Stimulated activated CD4-positive, alpha-beta T cell treated with anti-CD3 and anti-CD28 coated beads, Interleukin-1b, Interleukin-23, amount 100 ng/mL, for 24 hours (primary cell): ENCODE measurements at regions not wholly inside any gene's neighbourhood (a gene's known extent, or its start where the extent isn't known, plus 50 kb on each side); places are given as distances from the start of the nearest gene placed in this dataset.
A peak's percentile ranks its signal among the peaks of the same experiment; 100 is the strongest.

ENCODE experiments used
- DNase-seq, 4 experiments: peaks; one replicate each; pipeline ENCODE4 v3.0.0-alpha.2; 2020; ENCODE audit warnings: low read depth in 4 of 4, low spot score in 1 of 4

DNA sequence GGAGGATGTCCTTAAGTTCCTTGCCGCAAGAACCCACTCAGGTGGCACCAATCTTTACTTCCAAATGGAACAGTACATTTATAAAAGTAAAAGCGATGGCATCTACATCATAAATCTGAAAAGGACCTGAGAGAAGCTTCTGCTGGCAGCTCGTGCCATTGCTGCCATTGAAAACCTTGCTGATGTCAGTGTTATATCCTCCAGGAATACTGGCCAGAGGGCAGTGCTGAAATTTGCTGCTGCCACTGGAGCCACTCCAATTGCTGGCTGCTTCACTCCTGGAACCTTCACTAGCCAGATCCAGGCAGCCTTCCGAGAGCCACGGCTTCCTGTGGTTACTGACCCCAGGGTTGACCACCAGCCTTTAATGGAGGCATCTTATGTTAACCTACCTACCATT is 191.7 kb downstream of the TRIM27 start:
- no peak for DNase-seq

DNA sequence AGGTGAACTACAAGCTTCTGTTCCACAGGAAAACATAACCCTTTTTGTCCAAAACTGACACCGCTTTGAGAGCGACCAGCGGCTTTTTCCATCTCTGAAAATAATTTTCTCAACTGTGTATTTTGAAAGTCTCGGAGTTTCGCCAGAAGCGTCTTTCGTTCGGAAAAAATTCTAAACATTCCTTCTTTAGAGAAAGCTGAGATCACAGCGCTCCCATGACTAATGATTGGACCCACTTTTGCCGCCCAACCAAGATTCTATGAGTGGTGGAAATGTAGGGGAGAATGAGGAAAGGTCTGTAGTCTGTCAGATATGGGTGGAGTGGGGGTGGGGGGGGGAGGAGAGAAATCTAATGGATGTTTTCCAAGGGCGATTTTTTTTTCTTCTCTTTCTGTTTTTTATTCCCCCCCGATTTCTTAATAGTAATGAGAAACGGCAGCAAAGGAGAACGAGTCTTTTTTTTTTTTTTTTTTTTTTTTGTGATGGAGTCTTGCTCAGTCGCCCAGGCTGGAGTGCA is 189.3 kb downstream of the TRIM27 start:
- no peak for DNase-seq

DNA sequence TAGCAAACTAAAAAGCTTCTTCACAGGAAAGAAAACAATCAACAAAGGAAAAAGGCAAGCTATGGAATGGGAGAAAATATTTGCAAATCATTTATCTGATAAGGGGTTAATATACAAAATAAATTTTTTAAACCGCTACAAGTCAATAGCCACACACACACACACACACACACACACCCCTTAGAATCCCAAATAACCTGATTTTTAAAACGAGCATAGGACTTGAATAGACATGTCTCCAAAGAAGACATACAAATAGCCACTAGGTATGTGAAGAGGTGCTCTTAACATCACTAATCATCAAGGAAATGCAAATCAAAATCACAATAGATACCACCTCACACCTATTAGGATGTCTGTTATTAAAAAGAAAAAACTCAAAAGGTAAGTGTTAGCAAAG is 187.7 kb downstream of the TRIM27 start:
- DNase-seq = no peak

DNA sequence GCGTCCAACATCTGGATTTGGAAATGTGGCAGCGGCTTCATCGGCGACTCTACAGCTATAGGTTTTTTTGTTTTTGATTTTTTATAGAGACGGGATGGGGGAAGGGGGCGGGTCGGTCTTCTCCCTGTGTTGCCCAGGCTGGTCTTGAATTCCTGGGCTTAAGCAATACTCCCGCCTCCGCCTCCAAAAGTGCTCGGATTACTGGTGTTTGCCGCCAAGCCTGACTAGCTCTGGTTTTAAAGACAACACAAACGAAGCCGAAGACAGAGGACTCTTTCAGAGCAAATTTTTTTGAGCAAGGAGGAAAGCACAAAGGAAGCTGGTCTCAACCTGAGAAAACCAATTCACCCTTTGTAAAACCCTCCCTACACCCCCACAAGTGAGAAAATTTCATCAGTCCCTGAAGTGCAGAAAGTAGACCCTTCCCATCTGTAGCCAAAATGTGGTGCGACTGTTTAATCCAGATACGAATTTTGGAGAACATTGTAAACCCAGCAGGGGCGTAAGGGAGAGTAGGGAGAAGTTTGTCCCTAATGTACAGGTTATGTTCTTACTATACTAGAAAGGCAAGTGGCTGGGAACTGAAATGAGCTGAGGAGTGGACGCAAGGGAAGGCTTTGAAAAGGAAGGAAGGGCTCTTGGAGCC is 185.9 kb downstream of the TRIM27 start:
- DNase-seq = no peak

DNA sequence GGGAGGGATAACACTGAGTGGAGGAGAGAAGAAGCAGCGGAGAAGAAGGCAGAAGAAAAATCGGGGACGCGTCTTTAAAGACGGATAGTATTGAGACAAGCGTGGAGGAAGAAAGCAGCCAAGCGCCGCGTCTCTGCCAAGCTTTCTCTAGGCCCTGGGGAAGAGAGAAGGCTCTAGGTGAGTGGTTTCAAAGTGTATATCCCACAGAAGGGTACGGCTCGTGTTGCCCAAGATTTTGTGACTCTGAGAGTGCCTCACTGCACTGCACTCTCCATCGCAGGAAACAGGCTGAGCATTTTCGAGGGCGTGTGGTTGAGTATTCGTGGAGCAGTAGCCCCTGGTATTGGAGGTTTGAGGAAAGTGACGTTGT is 185.4 kb downstream of the TRIM27 start:
- no peak for DNase-seq

DNA sequence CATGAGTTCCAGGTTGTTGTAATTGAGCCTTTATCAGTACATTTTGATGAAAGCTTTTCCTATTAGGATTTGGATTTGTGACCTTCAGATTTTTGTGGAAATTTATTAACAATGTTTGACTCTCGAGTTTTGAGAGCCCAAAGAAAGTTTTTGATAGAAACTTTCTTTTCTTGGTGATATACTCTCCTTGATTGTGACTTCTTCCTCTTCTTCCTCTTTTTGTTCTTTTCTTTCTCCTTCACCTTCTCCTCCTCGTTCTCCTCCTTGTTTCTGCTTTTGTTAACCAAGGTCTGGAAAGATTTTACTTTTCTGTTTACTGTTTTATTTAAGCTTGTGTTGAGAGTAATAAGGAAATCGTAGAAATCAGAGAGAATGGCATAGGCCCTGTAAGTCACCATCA is 182.4 kb downstream of the TRIM27 start:
- DNase-seq = no peak

DNA sequence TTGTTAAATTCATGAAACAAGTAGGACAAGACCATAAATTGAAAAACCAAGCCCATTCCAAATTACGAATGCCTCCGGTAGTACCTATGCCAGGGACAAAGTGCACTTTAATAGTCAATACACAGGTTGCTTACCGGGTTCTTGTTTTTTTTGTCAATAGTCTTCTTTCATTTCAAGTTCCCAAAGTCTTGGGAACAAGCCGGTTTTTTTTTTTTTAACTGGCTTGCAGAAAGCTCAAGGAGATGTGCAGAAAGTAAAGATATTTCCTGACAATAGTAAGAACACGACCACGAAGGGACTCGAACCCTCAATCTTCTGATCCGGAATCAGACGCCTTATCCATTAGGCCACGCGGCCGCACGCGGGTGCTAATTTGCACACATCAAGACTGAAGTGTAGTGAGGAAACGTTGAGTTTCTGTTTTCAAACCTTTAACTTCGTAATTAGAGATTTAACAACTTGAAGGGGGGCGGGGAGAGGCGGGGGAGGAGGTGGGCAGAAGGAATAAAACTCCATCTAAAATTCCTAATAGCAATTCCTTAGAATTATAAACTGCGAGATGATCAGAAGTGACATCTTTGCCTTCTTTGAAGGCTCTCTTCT is 181.0 kb downstream of the TRIM27 start:
- DNase-seq = peak in 1 of 4 experiments; percentile 29

DNA sequence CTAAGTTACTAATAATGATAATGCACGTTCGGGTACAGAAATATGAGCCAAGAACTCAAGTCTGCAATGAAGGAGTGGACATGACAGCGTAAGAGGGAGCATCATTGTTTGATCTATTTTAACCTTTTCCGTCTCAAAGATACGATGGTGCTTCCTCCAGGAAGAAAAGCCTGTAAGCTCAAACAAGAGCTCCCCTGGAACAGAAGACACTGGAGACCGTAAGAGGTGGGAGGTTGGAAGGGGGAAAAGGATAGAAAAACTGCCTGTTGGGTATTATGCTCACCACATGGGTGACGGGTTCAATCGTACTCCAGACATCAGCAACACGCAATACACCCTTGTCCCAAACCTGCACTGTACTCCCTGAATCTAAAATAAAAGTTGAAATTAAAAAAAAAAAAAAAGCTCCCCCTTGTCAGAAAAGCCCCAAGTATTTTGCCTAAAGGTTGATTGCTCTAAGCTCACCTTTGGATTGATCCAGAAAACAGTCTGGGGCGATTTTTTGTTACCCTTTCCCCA is 180.5 kb downstream of the TRIM27 start:
- no peak for DNase-seq

DNA sequence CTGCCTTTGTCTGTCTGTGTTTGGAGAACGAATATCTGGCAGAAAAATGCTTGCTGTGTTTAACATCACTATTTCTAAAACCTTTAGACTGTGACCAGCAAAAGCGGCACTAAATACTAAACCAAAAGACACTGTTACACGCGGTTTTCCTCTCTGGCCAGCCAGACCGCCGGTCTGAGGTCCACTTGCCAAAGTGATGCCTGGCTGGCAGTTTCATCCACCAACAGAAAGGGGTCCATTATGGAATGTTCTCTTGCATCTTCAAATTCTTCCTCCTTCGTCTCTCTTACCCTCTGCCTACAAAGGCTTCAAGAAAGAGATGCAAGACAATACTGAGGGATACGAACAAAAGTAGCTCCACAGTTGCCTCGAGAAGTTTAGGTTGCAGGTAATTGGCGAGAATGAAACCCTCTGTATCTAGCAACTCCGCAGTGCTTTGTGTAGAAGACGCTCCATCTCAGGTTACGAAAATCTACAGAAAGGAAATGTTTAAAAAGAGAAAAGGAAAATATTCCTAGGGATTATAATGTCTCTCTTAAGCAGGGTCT is 176.6 kb downstream of the TRIM27 start:
- DNase-seq = no peak

DNA sequence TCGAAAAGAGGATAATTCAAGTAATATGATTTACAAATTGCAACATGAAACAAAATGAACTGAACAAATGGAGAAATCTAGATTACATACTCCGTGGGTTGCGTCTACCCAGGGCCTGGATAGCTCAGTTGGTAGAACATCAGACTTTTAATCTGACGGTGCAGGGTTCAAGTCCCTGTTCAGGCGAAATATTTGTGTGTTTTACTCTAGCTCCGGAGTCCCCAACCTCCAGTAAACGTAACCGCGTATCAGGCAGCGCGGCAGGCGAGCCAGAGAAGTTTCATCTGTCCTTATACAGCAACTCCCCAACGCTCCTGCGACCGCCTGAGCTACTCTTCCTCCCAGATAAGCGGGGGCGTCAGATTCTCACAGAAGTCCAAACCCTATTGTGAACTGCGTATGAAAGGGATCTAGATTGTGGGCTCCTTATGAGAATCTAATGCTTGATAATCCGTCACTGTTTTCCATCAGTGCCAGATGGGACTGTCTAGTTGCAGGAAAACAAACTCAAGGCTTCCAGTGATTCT is 176.1 kb downstream of the TRIM27 start:
- DNase-seq = no peak

DNA sequence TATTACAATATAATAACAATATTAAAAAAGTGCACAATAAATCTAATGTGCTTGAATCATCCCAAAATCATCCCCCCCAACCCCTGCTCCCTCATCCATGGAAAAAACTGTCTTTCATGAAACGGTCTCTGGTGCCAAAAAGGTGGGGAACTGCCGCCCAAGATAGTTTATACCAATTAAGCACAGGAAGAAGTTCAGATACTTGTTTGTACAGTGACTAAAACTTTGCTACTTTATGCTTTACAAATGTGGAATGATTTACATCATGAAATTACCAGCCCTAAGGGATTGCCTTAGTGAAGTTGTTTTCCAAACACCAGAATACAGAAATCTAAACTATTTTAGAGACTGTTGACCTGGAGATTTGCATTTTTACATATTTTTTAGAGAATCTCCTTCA is 175.6 kb downstream of the TRIM27 start:
- DNase-seq = no peak

DNA sequence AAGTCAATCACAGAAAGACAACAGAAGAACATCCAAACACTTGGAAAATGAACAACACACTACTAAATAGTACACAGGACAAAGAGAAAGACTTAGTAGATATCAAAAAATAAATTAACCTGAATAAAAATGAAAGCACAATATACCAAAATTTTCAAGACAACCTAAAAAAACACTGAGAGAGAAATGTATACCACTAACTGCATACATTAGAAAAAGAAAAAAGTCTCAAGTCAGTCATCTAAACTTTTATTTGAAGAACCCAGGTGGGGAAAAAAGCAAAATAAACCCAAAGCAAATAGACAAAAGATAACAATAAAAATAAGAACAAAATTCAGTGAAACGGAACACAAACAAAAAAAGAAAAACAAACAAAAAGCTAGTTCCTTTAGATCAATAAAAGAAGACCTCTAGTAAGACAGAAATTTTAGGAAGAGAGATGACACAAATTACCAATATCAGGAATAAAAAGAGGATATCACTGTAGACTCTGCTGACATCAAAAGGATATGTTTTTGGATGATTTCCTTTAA is 172.8 kb downstream of the TRIM27 start:
- no peak for DNase-seq

DNA sequence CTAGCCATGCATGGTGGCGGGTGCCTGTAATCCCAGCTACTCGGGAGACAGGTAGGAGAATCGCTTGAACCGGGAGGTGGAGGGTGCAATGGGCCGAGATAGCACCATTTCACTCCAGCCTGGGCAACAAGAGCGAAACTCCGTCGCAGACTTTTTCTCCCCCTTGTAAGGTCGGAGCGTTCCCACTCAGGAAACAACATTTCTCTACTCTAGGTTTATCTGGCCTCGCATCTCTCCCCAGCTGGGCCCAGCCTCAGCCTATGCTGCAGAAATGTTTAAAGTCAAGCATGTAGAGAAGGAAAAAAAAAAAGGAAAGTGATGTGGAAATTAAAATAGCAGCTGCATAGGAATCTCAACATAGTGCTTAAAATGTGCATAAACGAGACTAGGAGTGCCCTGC is 172.3 kb downstream of the TRIM27 start:
- no peak for DNase-seq

DNA sequence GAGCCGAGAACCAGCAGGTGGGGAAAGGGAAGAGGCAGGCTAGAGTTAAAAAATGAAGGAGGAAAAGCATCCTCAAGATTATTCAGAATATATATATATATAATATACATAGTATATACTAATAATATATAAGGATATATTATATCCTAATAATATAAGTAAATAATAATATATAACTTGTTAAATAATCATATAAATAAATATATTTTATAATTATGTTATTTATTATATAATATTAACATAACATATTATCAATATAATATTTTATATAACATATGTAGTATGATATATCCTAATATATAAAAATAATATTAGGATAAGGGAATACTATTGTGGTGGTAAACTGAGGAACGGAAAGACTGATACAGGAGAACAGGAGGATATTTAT is 171.8 kb downstream of the TRIM27 start:
- DNase-seq = no peak

DNA sequence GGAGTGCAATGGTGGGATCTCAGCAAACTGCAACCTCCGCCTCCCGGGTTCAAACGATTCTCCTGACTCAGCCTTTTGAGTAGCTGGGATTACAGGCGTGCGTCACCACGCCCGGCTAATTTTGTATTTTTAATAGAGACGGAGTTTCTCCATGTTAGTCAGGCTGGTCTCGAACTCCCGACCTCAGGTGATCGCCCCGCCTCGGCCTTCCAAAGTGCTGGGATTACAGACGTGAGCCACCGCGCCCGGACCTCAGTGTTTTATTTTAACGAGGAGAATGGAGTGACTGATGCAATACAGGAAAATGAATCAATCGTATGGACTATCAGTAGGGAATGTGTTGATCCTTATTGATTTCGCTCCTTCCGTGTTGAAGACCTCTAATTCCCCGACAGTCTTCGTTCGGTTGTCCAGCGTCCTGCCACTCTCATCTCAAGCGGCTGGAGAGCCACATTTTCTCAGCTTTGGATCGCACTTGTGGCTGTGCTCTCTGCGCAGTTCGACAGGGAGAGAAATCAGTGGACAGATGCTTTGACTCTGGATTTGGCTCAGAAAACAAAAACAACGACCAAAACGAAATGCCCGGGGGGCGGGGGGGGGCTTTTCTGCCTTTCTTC is 166.2 kb downstream of the TRIM27 start:
- no peak for DNase-seq

DNA sequence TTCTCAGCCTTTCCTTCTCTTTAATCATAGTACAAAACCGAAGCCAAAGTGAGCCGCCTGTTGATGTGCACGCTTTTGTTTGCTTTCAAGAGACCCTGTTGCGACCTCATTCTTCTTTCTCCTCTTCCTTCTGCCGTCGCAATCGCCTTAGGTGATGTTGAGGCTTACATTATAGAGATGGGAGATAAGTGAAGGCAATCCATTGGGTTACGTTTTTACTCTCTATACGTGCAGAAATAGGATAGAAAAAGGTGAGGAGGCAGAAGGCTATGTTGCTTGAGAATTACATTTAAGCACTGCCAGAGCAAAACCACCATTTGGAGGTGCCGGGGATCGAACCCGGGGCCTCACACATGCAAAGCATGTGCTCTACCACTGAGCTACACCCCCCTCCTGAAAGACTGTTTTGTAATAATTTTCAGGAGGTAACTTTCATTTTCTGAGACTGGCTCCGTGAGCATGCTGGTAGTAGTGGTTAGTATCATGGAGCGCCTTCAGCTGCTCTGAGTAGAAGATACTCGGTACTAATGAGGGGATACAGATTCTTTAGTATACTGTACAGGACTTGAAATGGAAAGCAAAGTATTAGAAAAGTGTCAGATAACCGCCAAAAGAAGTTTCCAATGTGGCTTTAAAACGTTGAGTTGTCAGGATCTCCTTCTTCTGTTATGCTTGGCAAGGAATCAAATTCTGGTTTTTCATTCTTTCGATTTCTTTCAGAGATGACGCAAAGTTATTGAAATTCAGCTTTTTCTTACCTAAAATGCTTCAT is 165.6 kb downstream of the TRIM27 start:
- no peak for DNase-seq

DNA sequence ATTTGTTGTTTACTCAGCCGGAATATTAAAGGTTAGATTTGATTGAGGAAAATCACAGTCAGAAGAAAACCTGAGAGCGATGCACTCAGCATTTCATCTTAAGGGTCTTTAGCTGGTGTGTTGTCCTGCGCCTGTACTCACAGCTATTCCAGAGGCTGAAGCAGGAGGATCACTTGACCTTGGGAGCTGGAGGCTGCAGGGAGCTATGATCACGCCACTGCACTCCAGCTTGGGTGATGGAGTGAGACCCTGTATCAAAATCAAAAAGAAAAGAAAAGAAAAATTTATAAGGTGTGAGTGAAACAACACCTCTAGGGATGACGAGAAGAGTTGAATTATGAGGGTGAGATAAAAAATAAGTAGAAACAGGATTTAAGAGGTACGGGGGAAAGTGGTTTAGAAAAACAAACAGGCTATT is 165.0 kb downstream of the TRIM27 start:
- no peak for DNase-seq

DNA sequence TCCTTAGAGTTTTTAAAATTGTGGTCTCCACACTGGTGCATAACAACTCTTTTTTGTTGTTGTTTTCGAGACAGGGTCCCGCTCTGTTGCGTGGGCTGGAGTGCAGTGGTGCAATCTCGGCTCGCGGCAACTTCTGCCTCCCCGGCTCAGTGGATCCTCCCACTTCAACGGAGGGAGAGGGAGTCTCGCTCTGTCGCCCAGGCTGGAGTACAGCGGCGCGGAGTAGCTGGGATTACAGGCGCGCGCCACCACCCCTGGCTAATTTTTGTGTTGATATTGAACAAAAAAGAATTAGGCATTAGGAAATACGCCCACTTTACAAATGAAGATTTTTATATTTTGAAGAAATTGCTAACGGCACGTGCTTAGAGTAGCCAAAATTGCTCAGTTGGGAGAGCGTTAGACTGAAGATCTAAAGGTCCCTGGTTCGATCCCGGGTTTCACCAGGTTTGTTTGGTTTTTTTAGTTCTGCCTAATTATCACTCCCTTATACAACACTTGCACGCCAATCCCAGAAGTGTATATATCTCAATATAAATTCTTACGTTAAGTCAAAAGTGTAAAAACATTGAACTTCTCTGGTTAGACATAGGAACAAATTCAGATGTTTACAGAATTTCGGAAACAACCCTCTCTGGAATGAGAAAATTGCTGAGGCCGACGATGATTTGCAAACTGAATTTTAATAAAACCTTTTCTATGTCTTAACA is 159.6 kb downstream of the TRIM27 start:
- DNase-seq = no peak

DNA sequence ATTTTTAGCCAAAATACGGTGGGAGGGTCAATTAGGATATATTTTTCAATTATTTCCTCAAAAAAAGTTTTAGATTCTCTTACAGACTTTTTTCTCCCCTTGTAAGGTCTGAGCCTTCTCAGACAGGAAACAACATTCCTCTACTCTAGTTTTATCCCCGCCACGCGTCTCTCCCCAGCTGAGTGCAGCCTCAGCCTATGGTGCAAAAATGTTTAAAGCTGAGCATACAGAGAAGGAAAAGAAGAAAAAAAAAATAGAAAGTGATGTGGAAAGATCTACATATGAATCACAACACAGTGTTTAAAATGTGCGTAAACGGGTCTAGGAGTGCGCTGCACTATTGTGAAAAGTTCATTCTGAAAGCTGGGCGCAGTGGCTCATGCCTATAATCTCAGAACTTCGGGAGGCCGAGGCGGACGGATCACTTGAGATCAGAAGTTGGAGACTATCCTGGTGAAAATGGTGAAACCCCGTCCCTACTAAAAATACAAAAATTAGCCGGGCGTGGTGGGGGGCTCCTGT is 159.0 kb downstream of the TRIM27 start:
- no peak for DNase-seq

DNA sequence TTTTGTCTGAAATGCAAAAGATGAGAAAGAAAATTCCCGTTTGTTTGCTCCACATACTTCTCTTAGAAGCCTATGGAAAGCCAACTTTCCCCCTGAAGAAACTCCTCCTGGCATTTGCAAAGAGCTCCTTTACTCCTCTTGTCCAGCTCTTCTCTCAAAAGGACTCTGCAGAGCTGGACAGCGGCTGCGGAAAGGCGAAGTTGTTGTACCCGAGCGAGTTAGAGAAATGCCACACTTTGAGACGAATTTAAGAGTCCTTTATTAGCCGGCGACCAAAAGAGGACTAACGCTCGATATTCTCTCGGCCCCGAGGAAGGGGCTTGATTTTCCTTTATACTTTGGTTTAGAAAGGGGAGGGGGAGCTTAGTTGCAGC is 157.8 kb downstream of the TRIM27 start:
- DNase-seq = no peak
